ENCODE measurements at regions not wholly inside any gene's neighbourhood (a gene's known extent, or its start where the extent isn't known, plus 50 kb on each side); places are given as distances from the start of the nearest gene placed in this dataset.

DNA sequence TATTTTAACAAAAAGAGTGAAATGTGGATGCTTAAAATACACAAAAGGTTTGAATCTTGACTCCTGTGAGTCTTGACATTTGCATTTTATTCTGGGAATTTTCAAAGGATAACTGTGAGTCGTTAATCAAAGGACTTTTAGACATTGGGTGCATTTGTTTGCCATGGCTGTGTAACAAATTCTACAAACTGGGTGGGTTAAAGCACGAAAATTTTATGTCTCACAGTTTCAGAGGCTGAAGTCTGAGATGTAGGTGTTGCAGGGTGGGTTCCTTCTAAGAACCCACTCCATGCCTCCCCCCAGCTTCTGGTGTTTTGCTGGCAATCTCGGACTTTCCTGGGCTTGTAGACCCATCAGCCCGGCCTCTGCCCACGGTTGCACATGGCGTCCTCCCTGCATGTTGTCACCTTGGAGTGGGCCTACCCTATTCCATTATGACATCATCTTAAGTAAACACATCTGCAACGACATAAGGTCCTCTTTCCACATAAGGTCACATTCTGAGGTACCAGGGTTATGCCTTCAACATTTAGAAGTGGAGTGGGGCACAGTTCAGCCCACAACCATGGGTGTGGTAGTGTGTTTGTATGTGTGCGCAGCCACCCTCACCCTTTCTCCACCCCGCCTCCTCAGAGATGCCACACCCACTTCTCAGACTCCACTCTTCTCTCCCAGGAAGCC, 113.1 kb downstream of the FOXA2 start:
- Histone ChIP-seq H3K4me3 (ENCODE audit: insufficient read depth, low read depth, low read length) (no peak overlapping the region), H3K27ac (ENCODE audit: insufficient read depth, low read depth, low read length, poor library complexity, severe bottlenecking) (no peak overlapping the region), H3K4me1 (ENCODE audit: control insufficient read depth, insufficient read depth, low read length) (no peaks in the 10 kb centered on the region), H3K36me3 (ENCODE audit: control insufficient read depth, insufficient read depth, low read length) (no peaks in the 10 kb centered on the region), H3K27me3 (ENCODE audit: control insufficient read depth, insufficient read depth, low read length, poor library complexity, severe bottlenecking) (peaks cover 9% of the 10 kb centered on the region), H3K9me3 (ENCODE audit: control insufficient read depth, low read length) (no peaks in the 10 kb centered on the region)
- WGBS, 2 experiments: 91 to 92% methylated on average over 8 to 9 of the region's 9 CpGs

DNA sequence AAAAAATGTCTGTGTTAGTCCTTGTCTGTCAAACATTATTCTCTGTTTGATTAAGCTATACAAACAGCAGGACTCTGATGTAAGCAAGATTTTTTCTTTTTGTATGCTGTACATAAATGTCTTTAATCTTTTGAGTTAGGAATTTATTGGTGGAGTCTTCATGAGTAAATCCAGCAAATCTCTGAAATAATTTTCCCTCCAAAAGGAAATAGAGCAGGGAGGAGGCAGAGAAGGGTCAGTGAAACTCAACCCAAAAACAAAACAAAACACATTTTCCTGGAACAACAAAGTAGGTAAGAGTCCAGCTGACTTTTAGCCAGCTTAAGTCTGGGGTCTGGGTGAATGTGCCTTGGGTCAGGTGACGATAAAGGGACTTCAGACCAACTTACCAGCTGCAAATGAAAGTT, 113.7 kb downstream of the FOXA2 start:
- Histone ChIP-seq H3K9me3 (ENCODE audit: control insufficient read depth, low read length) (no peaks in the 10 kb centered on the region), H3K27ac (ENCODE audit: insufficient read depth, low read depth, low read length, poor library complexity, severe bottlenecking) (no peak overlapping the region), H3K27me3 (ENCODE audit: control insufficient read depth, insufficient read depth, low read length, poor library complexity, severe bottlenecking) (peaks cover 15% of the 10 kb centered on the region), H3K36me3 (ENCODE audit: control insufficient read depth, insufficient read depth, low read length) (no peaks in the 10 kb centered on the region), H3K4me3 (ENCODE audit: insufficient read depth, low read depth, low read length) (no peak overlapping the region), H3K4me1 (ENCODE audit: control insufficient read depth, insufficient read depth, low read length) (no peaks in the 10 kb centered on the region)
- WGBS, 2 experiments: 86 to 93% methylated on average over 1 of the region's 1 CpG

GRCh38 chr20:22466447-22467171, 117.8 kb downstream of the FOXA2 start:
- Histone ChIP-seq H3K4me1 (ENCODE audit: control insufficient read depth, insufficient read depth, low read length) (peaks cover 13% of the 10 kb centered on the region), H3K27me3 (ENCODE audit: control insufficient read depth, insufficient read depth, low read length, poor library complexity, severe bottlenecking) (peaks cover 35% of the 10 kb centered on the region), H3K27ac (ENCODE audit: insufficient read depth, low read depth, low read length, poor library complexity, severe bottlenecking) (no peak overlapping the region), H3K4me3 (ENCODE audit: insufficient read depth, low read depth, low read length) (no peak overlapping the region), H3K9me3 (ENCODE audit: control insufficient read depth, low read length) (no peaks in the 10 kb centered on the region), H3K36me3 (ENCODE audit: control insufficient read depth, insufficient read depth, low read length) (no peaks in the 10 kb centered on the region)
- WGBS, 2 experiments: 87 to 88% methylated on average over 6 to 7 of the region's 7 CpGs

DNA sequence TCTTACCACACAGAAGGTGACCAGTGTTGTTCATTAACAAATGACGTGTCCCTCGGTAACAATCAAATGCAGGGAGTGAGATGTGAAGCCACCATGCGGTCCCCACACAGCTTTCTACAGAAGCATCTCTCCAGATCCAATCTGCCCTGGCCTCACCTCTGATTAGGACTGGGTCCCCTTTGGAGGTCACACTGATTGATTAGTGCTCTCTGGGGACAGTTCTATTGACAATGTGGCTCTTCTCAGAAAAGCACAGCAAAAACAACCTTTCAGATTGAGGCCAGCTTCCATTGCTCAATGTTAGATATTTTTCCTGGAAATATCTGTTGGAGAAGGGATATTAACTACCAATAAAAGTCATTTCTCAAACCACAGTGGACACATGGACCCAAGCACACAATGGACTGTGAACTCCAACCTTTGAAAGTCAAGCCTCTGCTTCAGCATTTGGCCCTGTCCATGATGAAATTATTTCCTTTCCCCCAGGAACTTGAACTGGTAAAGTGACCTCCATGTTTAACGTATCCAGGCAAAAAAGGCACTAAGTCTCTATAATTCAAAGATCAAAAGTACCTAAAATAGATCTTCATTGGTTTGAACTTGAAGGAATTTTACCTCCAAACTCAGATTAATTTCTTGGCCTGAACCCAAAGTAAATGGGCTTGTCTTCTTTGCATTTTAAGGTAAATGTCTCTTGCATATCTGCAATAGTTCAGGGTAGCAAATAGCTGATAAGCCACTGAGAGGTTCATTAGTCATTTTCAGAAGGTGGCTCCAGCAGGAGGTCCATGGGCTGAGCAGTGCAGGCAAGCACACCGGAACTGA, 118.5 kb downstream of the FOXA2 start:
- no peak overlapping the region for H3K27ac ChIP-seq (ENCODE audit: insufficient read depth, low read depth, low read length, poor library complexity, severe bottlenecking)
- peaks cover 13% of the 10 kb centered on the region for H3K4me1 ChIP-seq (ENCODE audit: control insufficient read depth, insufficient read depth, low read length)
- H3K36me3 ChIP-seq (ENCODE audit: control insufficient read depth, insufficient read depth, low read length): no peaks in the 10 kb centered on the region
- WGBS, 2 experiments: 93 to 96% methylated on average over 5 of the region's 5 CpGs
- H3K4me3 ChIP-seq (ENCODE audit: insufficient read depth, low read depth, low read length): no peak overlapping the region
- H3K9me3 ChIP-seq (ENCODE audit: control insufficient read depth, low read length): no peaks in the 10 kb centered on the region
- peaks cover 38% of the 10 kb centered on the region for H3K27me3 ChIP-seq (ENCODE audit: control insufficient read depth, insufficient read depth, low read length, poor library complexity, severe bottlenecking)

DNA sequence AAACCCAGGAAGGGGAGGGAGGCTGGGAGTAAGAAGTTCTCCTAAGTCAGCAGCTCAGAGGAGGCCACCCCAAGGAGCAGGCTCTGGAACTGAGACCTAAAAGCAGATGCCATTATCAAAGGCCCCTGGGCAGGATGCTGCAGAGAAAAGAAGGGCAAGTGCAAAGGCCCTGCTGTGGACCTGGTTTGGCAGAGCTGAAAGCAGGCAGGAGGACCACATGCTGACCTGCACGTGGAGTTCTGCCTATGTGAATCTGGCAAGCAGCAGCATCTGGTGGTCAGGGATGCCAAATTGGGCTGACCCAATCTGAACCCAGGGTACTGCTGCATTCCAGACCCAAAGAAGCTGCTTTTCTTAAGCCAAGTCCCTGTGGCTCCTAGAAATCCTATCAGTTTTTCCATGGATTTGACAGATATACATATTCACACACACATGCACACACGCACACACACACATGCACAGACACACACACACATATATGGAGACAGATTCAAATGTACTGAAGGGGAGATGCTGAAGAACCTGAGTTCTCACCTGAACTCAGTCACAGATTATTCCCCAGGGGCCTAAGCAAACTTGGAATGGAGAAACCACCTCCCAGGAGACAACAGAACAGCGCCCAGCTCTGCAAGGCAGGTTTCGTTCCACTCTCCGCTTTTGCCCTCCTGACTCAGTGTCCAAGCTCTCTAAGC, 119.9 kb downstream of the FOXA2 start:
- 87 to 88% methylated on average over 5 of the region's 5 CpGs for WGBS, 2 experiments
- peaks cover 48% of the 10 kb centered on the region for H3K27me3 ChIP-seq (ENCODE audit: control insufficient read depth, insufficient read depth, low read length, poor library complexity, severe bottlenecking)
- no peak overlapping the region for H3K27ac ChIP-seq (ENCODE audit: insufficient read depth, low read depth, low read length, poor library complexity, severe bottlenecking)

DNA sequence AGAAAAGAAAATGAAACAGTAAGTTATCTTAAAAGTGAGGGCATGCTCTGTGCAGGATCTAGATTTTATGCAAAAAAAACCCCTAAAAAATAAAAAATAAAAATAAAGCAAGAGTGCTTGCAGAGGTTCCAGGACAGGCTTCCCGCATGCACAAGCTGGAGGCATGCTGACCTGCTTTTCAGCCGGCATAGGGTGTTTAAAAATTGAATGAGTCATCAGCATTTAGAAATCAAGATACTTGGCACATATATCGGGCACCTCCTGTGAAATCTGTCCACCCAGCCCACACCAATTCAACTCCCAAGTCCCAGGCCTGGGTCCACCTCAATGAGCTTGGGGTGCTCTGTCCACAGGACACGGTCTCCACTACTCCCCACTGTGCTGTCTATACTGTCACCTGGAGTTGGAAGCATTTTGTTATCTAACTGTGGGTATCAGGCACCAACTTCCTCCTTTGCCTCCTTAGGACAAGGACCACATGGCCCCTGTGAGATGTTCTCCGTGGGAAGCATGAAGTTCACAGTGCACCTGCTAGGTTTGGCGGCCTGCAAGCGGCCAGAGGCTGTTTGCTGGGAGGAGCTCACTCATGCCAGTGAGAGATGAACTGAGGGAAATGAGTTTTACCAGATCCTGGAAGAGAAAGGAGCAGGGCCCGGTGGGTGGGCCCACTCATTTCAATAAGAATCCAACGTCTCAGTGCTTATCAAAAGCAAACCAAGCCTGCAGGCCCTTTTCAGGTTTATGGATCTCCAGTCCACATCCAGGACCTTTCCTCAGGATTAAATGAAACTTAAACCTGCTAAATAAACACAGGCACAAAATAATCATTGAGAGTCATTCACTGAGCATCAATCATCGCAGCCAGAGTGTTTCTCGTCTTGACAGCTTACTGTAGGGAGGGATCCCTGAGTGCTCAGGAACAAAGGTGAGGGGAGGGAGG, 121.1 kb downstream of the FOXA2 start:
- Histone ChIP-seq H3K4me1 (ENCODE audit: control insufficient read depth, insufficient read depth, low read length) (peaks cover 13% of the 10 kb centered on the region), H3K36me3 (ENCODE audit: control insufficient read depth, insufficient read depth, low read length) (no peaks in the 10 kb centered on the region), H3K27me3 (ENCODE audit: control insufficient read depth, insufficient read depth, low read length, poor library complexity, severe bottlenecking) (peaks cover 60% of the 10 kb centered on the region), H3K27ac (ENCODE audit: insufficient read depth, low read depth, low read length, poor library complexity, severe bottlenecking) (no peak overlapping the region), H3K9me3 (ENCODE audit: control insufficient read depth, low read length) (no peaks in the 10 kb centered on the region), H3K4me3 (ENCODE audit: insufficient read depth, low read depth, low read length) (no peak overlapping the region)
- 48 to 49% methylated on average over 11 of the region's 11 CpGs for WGBS, 2 experiments

More for the DNA sequence above, 119.9 kb downstream of the FOXA2 start:
- Histone ChIP-seq H3K36me3 (ENCODE audit: control insufficient read depth, insufficient read depth, low read length) (no peaks in the 10 kb centered on the region), H3K4me1 (ENCODE audit: control insufficient read depth, insufficient read depth, low read length) (peaks cover 13% of the 10 kb centered on the region), H3K9me3 (ENCODE audit: control insufficient read depth, low read length) (no peaks in the 10 kb centered on the region), H3K4me3 (ENCODE audit: insufficient read depth, low read depth, low read length) (no peak overlapping the region)

- H3K27me3 ChIP-seq (ENCODE audit: control insufficient read depth, insufficient read depth, low read length, poor library complexity, severe bottlenecking): peaks cover 68% of the 10 kb centered on the region
- WGBS, 2 experiments: 98 to 100% methylated on average over 1 to 2 of the region's 2 CpGs
- H3K9me3 ChIP-seq (ENCODE audit: control insufficient read depth, low read length): no peaks in the 10 kb centered on the region
- H3K27ac ChIP-seq (ENCODE audit: insufficient read depth, low read depth, low read length, poor library complexity, severe bottlenecking): no peak overlapping the region
- no peaks in the 10 kb centered on the region for H3K36me3 ChIP-seq (ENCODE audit: control insufficient read depth, insufficient read depth, low read length)
- H3K4me1 ChIP-seq (ENCODE audit: control insufficient read depth, insufficient read depth, low read length): peaks cover 28% of the 10 kb centered on the region
- H3K4me3 ChIP-seq (ENCODE audit: insufficient read depth, low read depth, low read length): no peak overlapping the region
Observed at GRCh38 chr20:22460803-22461202, 123.6 kb downstream of the FOXA2 start.

GRCh38 chr20:22460231-22460630, 124.1 kb downstream of the FOXA2 start:
- no peak overlapping the region for H3K4me3 ChIP-seq (ENCODE audit: insufficient read depth, low read depth, low read length)
- no peaks in the 10 kb centered on the region for H3K9me3 ChIP-seq (ENCODE audit: control insufficient read depth, low read length)
- peaks cover 69% of the 10 kb centered on the region for H3K27me3 ChIP-seq (ENCODE audit: control insufficient read depth, insufficient read depth, low read length, poor library complexity, severe bottlenecking)
- no peak overlapping the region for H3K27ac ChIP-seq (ENCODE audit: insufficient read depth, low read depth, low read length, poor library complexity, severe bottlenecking)
- 90 to 91% methylated on average over 1 of the region's 1 CpG for WGBS, 2 experiments
- peaks cover 34% of the 10 kb centered on the region for H3K4me1 ChIP-seq (ENCODE audit: control insufficient read depth, insufficient read depth, low read length)
- H3K36me3 ChIP-seq (ENCODE audit: control insufficient read depth, insufficient read depth, low read length): no peaks in the 10 kb centered on the region

DNA sequence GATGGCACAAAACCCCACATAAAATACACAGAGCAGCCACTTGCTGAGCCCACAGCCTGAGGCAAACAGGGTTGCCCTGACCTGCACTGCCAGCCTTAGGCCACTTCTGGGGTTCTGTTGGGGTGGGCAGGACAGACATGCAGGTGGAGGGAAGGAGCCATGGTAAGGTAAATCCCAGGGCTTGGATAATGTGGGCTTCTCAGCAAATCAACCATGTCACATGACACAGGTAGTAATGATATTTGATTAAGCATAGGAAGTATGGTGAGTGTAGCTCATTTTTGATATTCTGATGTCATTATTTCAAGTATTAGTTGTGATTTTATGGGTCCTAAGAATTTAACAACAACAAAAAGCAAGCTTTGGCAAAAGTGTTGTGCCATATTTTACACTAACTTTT, 124.6 kb downstream of the FOXA2 start:
- Histone ChIP-seq H3K4me1 (ENCODE audit: control insufficient read depth, insufficient read depth, low read length) (peaks cover 39% of the 10 kb centered on the region), H3K27me3 (ENCODE audit: control insufficient read depth, insufficient read depth, low read length, poor library complexity, severe bottlenecking) (peaks cover 70% of the 10 kb centered on the region)

More for the DNA sequence above, 124.6 kb downstream of the FOXA2 start:
- Histone ChIP-seq H3K4me3 (ENCODE audit: insufficient read depth, low read depth, low read length) (no peak overlapping the region), H3K9me3 (ENCODE audit: control insufficient read depth, low read length) (no peaks in the 10 kb centered on the region), H3K27ac (ENCODE audit: insufficient read depth, low read depth, low read length, poor library complexity, severe bottlenecking) (no peak overlapping the region), H3K36me3 (ENCODE audit: control insufficient read depth, insufficient read depth, low read length) (no peaks in the 10 kb centered on the region)

All from ectodermal cell (in vitro differentiated cells).